ENCODE measurements at regions not wholly inside any gene's neighbourhood (a gene's known extent, or its start where the extent isn't known, plus 50 kb on each side); places are given as distances from the start of the nearest gene placed in this dataset.

- no peak for DNase-seq
Measured at GRCh38 chr16:86306011-86306644, 204.2 kb upstream of the FOXF1 start.

- DNase-seq: no peak
Measured at GRCh38 chr16:86306811-86307513, 203.4 kb upstream of the FOXF1 start.

GRCh38 chr16:86307514-86307903 lies 202.8 kb upstream of the FOXF1 start:
- DNase-seq: no peak

- no peak for DNase-seq
Measured at GRCh38 chr16:86308514-86308913, 201.8 kb upstream of the FOXF1 start.

- no peak for DNase-seq
Measured at GRCh38 chr16:86313631-86314030, 196.7 kb upstream of the FOXF1 start.

GRCh38 chr16:86314402-86315025 lies 195.8 kb upstream of the FOXF1 start:
- DNase-seq: no peak

GRCh38 chr16:86316967-86317812 lies 193.1 kb upstream of the FOXF1 start:
- DNase-seq: no peak

- DNase-seq: no peak
Measured at GRCh38 chr16:86317813-86318650, 192.3 kb upstream of the FOXF1 start.

- DNase-seq: no peak
Measured at GRCh38 chr16:86319585-86320236, 190.6 kb upstream of the FOXF1 start.

- no peak for DNase-seq
Measured at GRCh38 chr16:86320237-86320595, 190.1 kb upstream of the FOXF1 start.

- no peak for DNase-seq
Measured at GRCh38 chr16:86321491-86321890, 188.8 kb upstream of the FOXF1 start.

- DNase-seq: no peak
Measured at GRCh38 chr16:86322283-86322682, 188.0 kb upstream of the FOXF1 start.

GRCh38 chr16:86322806-86323205 lies 187.5 kb upstream of the FOXF1 start:
- DNase-seq: no peak

GRCh38 chr16:86324320-86324719 lies 186.0 kb upstream of the FOXF1 start:
- DNase-seq: no peak

- no peak for DNase-seq
Measured at GRCh38 chr16:86325360-86325759, 185.0 kb upstream of the FOXF1 start.

- no peak for DNase-seq
Measured at GRCh38 chr16:86325895-86326294, 184.4 kb upstream of the FOXF1 start.

GRCh38 chr16:86327321-86327720 lies 183.0 kb upstream of the FOXF1 start:
- no peak for DNase-seq

- no peak for DNase-seq
Measured at GRCh38 chr16:86330906-86331305, 179.4 kb upstream of the FOXF1 start.

- DNase-seq: no peak
Measured at GRCh38 chr16:86334079-86334635, 176.2 kb upstream of the FOXF1 start.

- no peak for DNase-seq
Measured at GRCh38 chr16:86335266-86336172, 174.8 kb upstream of the FOXF1 start.

GRCh38 chr16:86337138-86337537 lies 173.2 kb upstream of the FOXF1 start:
- no peak for DNase-seq
